Gastrocnemius medialis (tissue), 4 donors: ENCODE measurements at regions not wholly inside any gene's neighbourhood (a gene's known extent, or its start where the extent isn't known, plus 50 kb on each side); places are given as distances from the start of the nearest gene placed in this dataset.

ENCODE experiments used
- CTCF ChIP-seq, 5 experiments: fragments of 450-650 bp in 3 of 5; fragments of 200-600 bp in 2 of 5; sonication (generic) in 2 of 5; IDR thresholded peaks in 4 of 5; conservative IDR thresholded peaks in 1 of 5; 1 replicate in 4 of 5; 2 replicates in 1 of 5; pipeline ENCODE4 v1.5.1; 2016 to 2019; ENCODE audit warnings: antibody characterized with exemption in 5 of 5, mild to moderate bottlenecking in 3 of 5, moderate library complexity in 3 of 5
- POLR2A ChIP-seq, 2 donors: fragments of 450-650 bp; IDR thresholded peaks; one replicate each; pipeline ENCODE4 v1.6.1; 2017; ENCODE audit warnings: antibody characterized with exemption in 2 of 2, mild to moderate bottlenecking in 2 of 2, moderate library complexity in 2 of 2

- TF ChIP-seq POLR2A (IDR thresholded peaks at IDR 0.05) (no peak), CTCF (IDR thresholded peaks at IDR 0.05 in 4 of 5, conservative IDR thresholded peaks at IDR 0.05 in 1 of 5) (no peak)
These were observed 53.6 kb upstream of the AGR3 start for GRCh38 chr7:16935341-16935735.
